ENCODE measurements at regions not wholly inside any gene's neighbourhood (a gene's known extent, or its start where the extent isn't known, plus 50 kb on each side); places are given as distances from the start of the nearest gene placed in this dataset.
A peak's percentile ranks its signal among the peaks of the same experiment; 100 is the strongest.

GRCh38 chr2:173625315-173625714, 270.6 kb downstream of the CDCA7 start:
- Mint-ChIP-seq H3K9me3 (peaks cover 0 to 5% (median 0%) of the 10 kb centered on the region in 8 donors), H3K27me3 (peaks cover 7 to 17% of the 10 kb centered on the region in 2 donors), H3K4me1 (no peaks in the 10 kb centered on the region), H3K36me3 (no peaks in the 10 kb centered on the region), H3K27ac (peak overlapping the region in 1 of 7 donors; percentile 32), H3K4me3 (no peak overlapping the region)
- ChIA-PET CTCF (ENCODE audit: partially characterized antibody) (no interaction called here), POLR2A (ENCODE audit: partially characterized antibody) (no interaction called here)
- Histone ChIP-seq H3K4me3 (ENCODE audit: low read length in 2 of 2) (no peak overlapping the region), H3K4me1 (ENCODE audit: insufficient read depth, low read length) (no peaks in the 10 kb centered on the region), H3K9me3 (ENCODE audit: control insufficient read depth in 1 of 2, low read length in 2 of 2) (no peaks in the 10 kb centered on the region), H3K27ac (ENCODE audit: low read depth, low read length) (no peak overlapping the region), H3K36me3 (ENCODE audit: insufficient read depth, low read length) (no peaks in the 10 kb centered on the region), H3K27me3 (ENCODE audit: insufficient read depth, low read length) (no peaks in the 10 kb centered on the region)
- no peak for DNase-seq
- intact Hi-C loops (cut with micrococcal nuclease): no loop called here

DNA sequence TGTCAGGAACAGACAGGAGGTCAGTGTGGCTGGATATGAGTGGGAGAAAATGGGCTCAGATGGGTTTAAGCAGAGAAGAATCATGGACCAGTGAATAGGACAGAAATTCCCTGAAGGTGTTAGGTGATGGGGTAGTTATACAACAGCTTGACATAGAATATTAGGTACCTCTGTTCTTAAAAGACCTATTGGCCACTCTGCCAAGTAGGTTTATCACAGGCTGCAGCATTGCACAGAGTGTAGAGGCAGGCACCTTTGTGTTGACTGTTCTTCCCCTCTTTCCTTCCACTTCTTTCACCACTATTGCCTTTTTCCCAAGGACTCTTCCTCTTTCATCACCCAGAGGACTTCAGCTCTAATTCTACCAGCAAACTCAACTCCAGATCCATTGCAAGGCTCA, 274.4 kb downstream of the CDCA7 start:
- H3K4me1 ChIP-seq (ENCODE audit: insufficient read depth, low read length): no peaks in the 10 kb centered on the region
- peaks cover 0 to 6% (median 0%) of the 10 kb centered on the region in 8 donors for H3K9me3 Mint-ChIP-seq
- no peaks in the 10 kb centered on the region for H3K36me3 Mint-ChIP-seq
- intact Hi-C loops (cut with micrococcal nuclease): no loop called here
- H3K4me3 Mint-ChIP-seq: no peak overlapping the region
- H3K27me3 Mint-ChIP-seq: peaks cover 9 to 19% of the 10 kb centered on the region in 2 donors
- no peaks in the 10 kb centered on the region for H3K9me3 ChIP-seq (ENCODE audit: control insufficient read depth in 1 of 2, low read length in 2 of 2)
- ChIA-PET CTCF (ENCODE audit: partially characterized antibody) (no interaction called here), POLR2A (ENCODE audit: partially characterized antibody) (no interaction called here)
- H3K27ac ChIP-seq (ENCODE audit: low read depth, low read length): no peak overlapping the region
- H3K27ac Mint-ChIP-seq: no peak overlapping the region
- H3K36me3 ChIP-seq (ENCODE audit: insufficient read depth, low read length): no peaks in the 10 kb centered on the region
- H3K4me3 ChIP-seq (ENCODE audit: low read length in 2 of 2): no peak overlapping the region
- no peaks in the 10 kb centered on the region for H3K4me1 Mint-ChIP-seq
- DNase-seq: no peak
- no peaks in the 10 kb centered on the region for H3K27me3 ChIP-seq (ENCODE audit: insufficient read depth, low read length)

- CTCF ChIA-PET (ENCODE audit: partially characterized antibody): interaction anchor here (0.6 kb wide), 1 partner anchor 61 kb away, joined by 3 read pairs; no protein-coding TSS in a partner anchor
- Histone ChIP-seq H3K4me3 (ENCODE audit: low read length in 2 of 2) (no peak overlapping the region), H3K9me3 (ENCODE audit: control insufficient read depth in 1 of 2, low read length in 2 of 2) (no peaks in the 10 kb centered on the region), H3K27ac (ENCODE audit: low read depth, low read length) (no peak overlapping the region), H3K4me1 (ENCODE audit: insufficient read depth, low read length) (no peaks in the 10 kb centered on the region), H3K27me3 (ENCODE audit: insufficient read depth, low read length) (no peaks in the 10 kb centered on the region), H3K36me3 (ENCODE audit: insufficient read depth, low read length) (no peaks in the 10 kb centered on the region)
- intact Hi-C loops (cut with micrococcal nuclease): no loop called here
- H3K4me1 Mint-ChIP-seq: no peaks in the 10 kb centered on the region
- POLR2A ChIA-PET (ENCODE audit: partially characterized antibody): no interaction called here
- no peaks in the 10 kb centered on the region for H3K36me3 Mint-ChIP-seq
- peaks cover 0 to 8% (median 0%) of the 10 kb centered on the region in 8 donors for H3K9me3 Mint-ChIP-seq
- no peak overlapping the region for H3K4me3 Mint-ChIP-seq
- H3K27me3 Mint-ChIP-seq: peaks cover 11 to 19% of the 10 kb centered on the region in 2 donors
- no peak overlapping the region for H3K27ac Mint-ChIP-seq
- DNase-seq: no peak
These were observed 275.9 kb downstream of the CDCA7 start for GRCh38 chr2:173630425-173631126.

GRCh38 chr2:173631127-173631460, 276.4 kb downstream of the CDCA7 start:
- H3K9me3 Mint-ChIP-seq: peaks cover 0 to 8% (median 0%) of the 10 kb centered on the region in 8 donors
- H3K4me3 Mint-ChIP-seq: no peak overlapping the region
- H3K27ac Mint-ChIP-seq: no peak overlapping the region
- ChIA-PET CTCF (ENCODE audit: partially characterized antibody) (no interaction called here), POLR2A (ENCODE audit: partially characterized antibody) (no interaction called here)
- Histone ChIP-seq H3K4me1 (ENCODE audit: insufficient read depth, low read length) (no peaks in the 10 kb centered on the region), H3K27ac (ENCODE audit: low read depth, low read length) (no peak overlapping the region), H3K36me3 (ENCODE audit: insufficient read depth, low read length) (no peaks in the 10 kb centered on the region), H3K9me3 (ENCODE audit: control insufficient read depth in 1 of 2, low read length in 2 of 2) (no peaks in the 10 kb centered on the region), H3K4me3 (ENCODE audit: low read length in 2 of 2) (no peak overlapping the region), H3K27me3 (ENCODE audit: insufficient read depth, low read length) (no peaks in the 10 kb centered on the region)
- no peaks in the 10 kb centered on the region for H3K36me3 Mint-ChIP-seq
- intact Hi-C loops (cut with micrococcal nuclease): no loop called here
- no peak for DNase-seq
- peaks cover 11 to 19% of the 10 kb centered on the region in 2 donors for H3K27me3 Mint-ChIP-seq
- H3K4me1 Mint-ChIP-seq: no peaks in the 10 kb centered on the region

GRCh38 chr2:173644146-173644545, 289.5 kb downstream of the CDCA7 start:
- H3K27ac ChIP-seq (ENCODE audit: low read depth, low read length): no peak overlapping the region
- no peaks in the 10 kb centered on the region for H3K4me1 ChIP-seq (ENCODE audit: insufficient read depth, low read length)
- intact Hi-C loops (cut with micrococcal nuclease): no loop called here
- no peak overlapping the region for H3K4me3 ChIP-seq (ENCODE audit: low read length in 2 of 2)
- no peaks in the 10 kb centered on the region for H3K27me3 ChIP-seq (ENCODE audit: insufficient read depth, low read length)
- H3K27me3 Mint-ChIP-seq: peaks cover 8 to 13% of the 10 kb centered on the region in 2 donors
- ChIA-PET CTCF (ENCODE audit: partially characterized antibody) (no interaction called here), POLR2A (ENCODE audit: partially characterized antibody) (no interaction called here)
- H3K9me3 ChIP-seq (ENCODE audit: control insufficient read depth in 1 of 2, low read length in 2 of 2): no peaks in the 10 kb centered on the region
- no peak overlapping the region for H3K4me3 Mint-ChIP-seq
- no peaks in the 10 kb centered on the region for H3K36me3 Mint-ChIP-seq
- DNase-seq: no peak
- H3K9me3 Mint-ChIP-seq: peaks cover 0 to 3% (median 0%) of the 10 kb centered on the region in 8 donors
- no peaks in the 10 kb centered on the region for H3K4me1 Mint-ChIP-seq
- H3K27ac Mint-ChIP-seq: no peak overlapping the region
- no peaks in the 10 kb centered on the region for H3K36me3 ChIP-seq (ENCODE audit: insufficient read depth, low read length)

DNA sequence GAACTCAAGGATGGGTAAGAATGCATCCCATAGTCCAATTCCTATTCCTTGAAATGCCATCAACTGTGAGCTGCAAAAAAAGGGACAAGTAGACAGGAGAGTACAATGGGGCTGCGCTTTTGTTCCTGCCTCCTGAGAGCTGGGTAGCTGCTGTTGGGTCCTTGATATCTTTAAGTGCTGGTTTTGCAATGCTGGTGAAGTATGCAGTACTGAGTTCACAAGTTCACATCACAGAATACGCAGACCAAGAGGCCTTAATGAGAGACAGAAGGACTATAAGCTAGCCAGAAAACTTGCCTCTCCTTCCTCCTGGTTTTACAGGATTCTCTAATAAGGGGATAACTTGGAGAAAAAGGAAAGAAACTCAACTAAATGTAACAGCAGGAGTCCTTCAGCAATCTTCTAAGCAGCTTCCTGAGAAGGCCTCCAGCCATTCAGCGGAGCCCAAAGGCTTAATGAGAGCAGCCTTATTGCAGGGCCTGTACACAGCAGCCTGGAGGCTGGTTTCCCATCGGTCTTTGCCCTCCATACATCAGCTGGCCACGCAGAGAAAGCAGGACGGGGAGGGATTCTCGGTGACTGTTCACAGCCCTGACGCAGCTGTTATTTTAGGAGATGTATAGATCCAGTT, 293.1 kb downstream of the CDCA7 start:
- CTCF ChIA-PET (ENCODE audit: partially characterized antibody): no interaction called here
- Histone ChIP-seq H3K36me3 (ENCODE audit: insufficient read depth, low read length) (no peaks in the 10 kb centered on the region), H3K9me3 (ENCODE audit: control insufficient read depth in 1 of 2, low read length in 2 of 2) (no peaks in the 10 kb centered on the region), H3K27ac (ENCODE audit: low read depth, low read length) (no peak overlapping the region), H3K27me3 (ENCODE audit: insufficient read depth, low read length) (no peaks in the 10 kb centered on the region), H3K4me1 (ENCODE audit: insufficient read depth, low read length) (no peaks in the 10 kb centered on the region), H3K4me3 (ENCODE audit: low read length in 2 of 2) (no peak overlapping the region)
- no peak for DNase-seq
- Mint-ChIP-seq H3K4me1 (no peaks in the 10 kb centered on the region), H3K36me3 (no peaks in the 10 kb centered on the region), H3K27ac (no peak overlapping the region), H3K9me3 (no peaks in the 10 kb centered on the region), H3K27me3 (peaks cover 5 to 12% of the 10 kb centered on the region in 2 donors), H3K4me3 (no peak overlapping the region)
- POLR2A ChIA-PET (ENCODE audit: partially characterized antibody): no interaction called here
- intact Hi-C loops (cut with micrococcal nuclease): no loop called here

DNA sequence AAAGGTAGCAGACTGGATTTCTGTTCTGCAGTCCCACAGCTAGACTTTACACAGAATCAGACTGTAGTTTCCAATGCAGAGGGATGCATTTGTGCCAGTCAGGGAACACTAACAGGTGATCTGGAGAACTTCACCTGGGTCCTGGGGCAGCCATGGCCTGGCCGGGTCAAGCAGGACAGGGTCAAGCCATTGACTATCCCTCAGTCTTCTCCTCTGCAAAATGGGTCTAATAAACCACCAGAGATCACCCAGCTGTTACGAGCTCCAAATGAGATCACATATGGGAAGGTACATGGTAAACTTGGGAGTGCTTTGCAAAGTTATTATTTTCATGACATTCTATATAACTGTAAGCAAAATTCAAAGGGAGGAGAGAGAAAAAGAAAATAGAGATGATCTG, 294.1 kb downstream of the CDCA7 start:
- intact Hi-C loops (cut with micrococcal nuclease): no loop called here
- Mint-ChIP-seq H3K4me3 (no peak overlapping the region), H3K9me3 (no peaks in the 10 kb centered on the region), H3K4me1 (no peaks in the 10 kb centered on the region), H3K36me3 (no peaks in the 10 kb centered on the region), H3K27me3 (peaks cover 5 to 10% of the 10 kb centered on the region in 2 donors), H3K27ac (no peak overlapping the region)
- Histone ChIP-seq H3K9me3 (ENCODE audit: control insufficient read depth in 1 of 2, low read length in 2 of 2) (no peaks in the 10 kb centered on the region), H3K27me3 (ENCODE audit: insufficient read depth, low read length) (no peaks in the 10 kb centered on the region), H3K4me3 (ENCODE audit: low read length in 2 of 2) (no peak overlapping the region), H3K36me3 (ENCODE audit: insufficient read depth, low read length) (no peaks in the 10 kb centered on the region), H3K4me1 (ENCODE audit: insufficient read depth, low read length) (no peaks in the 10 kb centered on the region), H3K27ac (ENCODE audit: low read depth, low read length) (no peak overlapping the region)
- POLR2A ChIA-PET (ENCODE audit: partially characterized antibody): no interaction called here
- CTCF ChIA-PET (ENCODE audit: partially characterized antibody): no interaction called here
- no peak for DNase-seq
